Activated T-helper 2 cell treated with anti-CD3 and anti-CD28 coated beads, Interferon-gamma antibody, Interleukin-2, Interleukin-4, amounts not matched to agents 10 μg/mL and 5 μg/mL and 100 μg/mL, durations not matched to agents 14 hours and 24 hours and 36 hours (primary cell): ENCODE measurements at regions not wholly inside any gene's neighbourhood (a gene's known extent, or its start where the extent isn't known, plus 50 kb on each side); places are given as distances from the start of the nearest gene placed in this dataset.

ENCODE experiments used
- DNase-seq: peaks from one replicate; pipeline ENCODE4 v3.0.0; 2021; ENCODE audit warnings: low spot score
- H3K27ac Mint-ChIP-seq: one replicate; pipeline ENCODE4 v1.8.0; 2021; ENCODE audit warnings: mixed read lengths
- H3K27me3 Mint-ChIP-seq: one replicate; pipeline ENCODE4 v1.8.0; 2021; ENCODE audit warnings: low read depth, mixed read lengths
- H3K36me3 Mint-ChIP-seq: one replicate; pipeline ENCODE4 v1.8.0; 2021; ENCODE audit warnings: low read depth, mixed read lengths
- H3K4me1 Mint-ChIP-seq: one replicate; pipeline ENCODE4 v1.8.0; 2021; ENCODE audit warnings: low read depth, mixed read lengths
- H3K4me3 Mint-ChIP-seq: one replicate; pipeline ENCODE4 v1.8.0; 2021; ENCODE audit warnings: low read depth, mild to moderate bottlenecking, moderate library complexity, mixed read lengths
- H3K9me3 Mint-ChIP-seq: one replicate; pipeline ENCODE4 v1.8.0; 2021; ENCODE audit warnings: mixed read lengths
- intact Hi-C: fragments of 100-400 bp; cut with micrococcal nuclease; formaldehyde crosslinking; loops from one replicate; pipeline ENCODE4 v1.15.1; 2023

DNA sequence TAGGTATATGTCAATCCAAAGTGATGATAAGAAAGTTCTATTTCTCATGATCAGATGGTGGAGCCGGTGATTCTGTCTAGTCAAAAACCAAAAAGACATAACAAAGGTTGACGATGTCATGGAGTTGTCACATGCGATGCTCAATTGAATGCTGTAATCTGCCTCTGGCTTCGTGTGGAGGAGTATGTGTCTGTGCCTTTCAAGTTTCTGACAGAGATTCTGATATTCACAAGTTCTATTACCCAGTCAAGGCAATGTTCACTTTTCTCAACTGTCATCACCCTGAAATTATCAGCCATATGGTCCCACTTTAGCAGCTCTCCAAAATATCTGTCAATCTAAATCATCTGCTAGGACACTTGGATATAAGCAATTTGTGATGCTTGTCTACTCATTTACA is 367.6 kb upstream of the PRR20A start:
- H3K27me3 Mint-ChIP-seq: no peaks in the 10 kb centered on the region
- no peak for DNase-seq
- intact Hi-C loops: no loop called here
- no peaks in the 10 kb centered on the region for H3K36me3 Mint-ChIP-seq
- no peaks in the 10 kb centered on the region for H3K4me1 Mint-ChIP-seq
- H3K4me3 Mint-ChIP-seq: no peak overlapping the region
- H3K9me3 Mint-ChIP-seq: peaks cover 41% of the 10 kb centered on the region
- no peak overlapping the region for H3K27ac Mint-ChIP-seq

DNA sequence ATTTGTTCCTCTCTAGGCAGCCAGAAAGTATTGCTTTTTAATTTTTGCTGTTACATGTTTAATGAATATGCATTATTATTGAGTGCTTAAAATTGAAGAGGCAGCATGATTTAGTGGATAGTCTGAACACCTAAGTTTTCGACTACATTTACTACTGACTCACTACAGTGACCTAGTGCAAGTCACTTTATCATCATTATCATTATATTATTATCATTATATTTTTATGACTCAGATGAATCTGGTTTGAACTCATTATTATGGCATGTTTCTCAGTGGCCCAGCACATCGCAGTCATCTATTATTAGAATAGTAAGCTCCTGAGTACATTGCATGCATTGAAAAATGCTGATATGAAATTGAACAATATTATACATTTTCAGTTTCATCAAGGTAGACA is 351.2 kb upstream of the PRR20A start:
- Mint-ChIP-seq H3K4me3 (no peak overlapping the region), H3K9me3 (peaks cover 27% of the 10 kb centered on the region), H3K4me1 (no peaks in the 10 kb centered on the region), H3K36me3 (no peaks in the 10 kb centered on the region), H3K27ac (no peak overlapping the region), H3K27me3 (no peaks in the 10 kb centered on the region)
- no peak for DNase-seq
- intact Hi-C loops: no loop called here

DNA sequence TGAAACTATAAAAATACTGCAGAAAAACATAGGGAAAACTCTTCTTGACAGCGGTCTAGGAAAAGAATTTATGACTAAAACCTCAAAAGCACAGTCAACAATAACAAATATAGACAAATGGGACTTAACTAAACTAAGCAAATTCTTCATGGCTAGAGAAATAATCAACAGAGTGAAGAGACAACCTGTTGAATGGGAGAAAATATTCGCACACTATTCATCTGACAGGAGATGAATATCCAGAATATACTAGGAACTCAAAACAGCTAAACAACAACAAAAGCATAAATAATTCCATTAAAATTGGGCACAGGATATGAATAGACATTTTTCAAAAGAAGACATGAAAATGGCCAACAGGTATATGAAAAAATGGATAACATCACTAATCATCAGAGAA is 303.6 kb upstream of the PRR20A start:
- Mint-ChIP-seq H3K27me3 (no peaks in the 10 kb centered on the region), H3K4me1 (no peaks in the 10 kb centered on the region), H3K36me3 (no peaks in the 10 kb centered on the region), H3K27ac (no peak overlapping the region), H3K9me3 (peaks cover 38% of the 10 kb centered on the region), H3K4me3 (no peak overlapping the region)
- DNase-seq: no peak
- intact Hi-C loops: no loop called here

DNA sequence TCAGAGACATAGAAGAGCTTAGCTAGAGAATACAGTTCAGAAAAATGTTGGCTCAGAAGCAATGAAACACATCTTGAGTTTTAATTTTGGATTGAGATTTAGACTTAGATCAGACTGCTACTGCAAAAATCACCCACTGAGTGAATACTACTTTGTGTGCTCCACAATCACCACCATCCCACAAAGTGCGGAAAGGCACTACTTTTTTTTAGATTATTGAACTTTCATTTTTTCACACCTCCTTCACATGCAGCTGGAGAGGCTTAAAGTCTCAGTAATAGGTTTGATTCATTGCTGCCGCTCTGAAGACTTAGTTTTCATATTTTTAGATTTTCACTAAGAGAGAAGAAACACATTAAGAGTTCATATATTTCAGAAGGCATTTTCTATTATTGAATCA is 289.9 kb upstream of the PRR20A start:
- intact Hi-C loops: no loop called here
- H3K36me3 Mint-ChIP-seq: no peaks in the 10 kb centered on the region
- no peak overlapping the region for H3K27ac Mint-ChIP-seq
- H3K27me3 Mint-ChIP-seq: no peaks in the 10 kb centered on the region
- no peak for DNase-seq
- H3K9me3 Mint-ChIP-seq: peaks cover 52% of the 10 kb centered on the region
- no peak overlapping the region for H3K4me3 Mint-ChIP-seq
- H3K4me1 Mint-ChIP-seq: no peaks in the 10 kb centered on the region

DNA sequence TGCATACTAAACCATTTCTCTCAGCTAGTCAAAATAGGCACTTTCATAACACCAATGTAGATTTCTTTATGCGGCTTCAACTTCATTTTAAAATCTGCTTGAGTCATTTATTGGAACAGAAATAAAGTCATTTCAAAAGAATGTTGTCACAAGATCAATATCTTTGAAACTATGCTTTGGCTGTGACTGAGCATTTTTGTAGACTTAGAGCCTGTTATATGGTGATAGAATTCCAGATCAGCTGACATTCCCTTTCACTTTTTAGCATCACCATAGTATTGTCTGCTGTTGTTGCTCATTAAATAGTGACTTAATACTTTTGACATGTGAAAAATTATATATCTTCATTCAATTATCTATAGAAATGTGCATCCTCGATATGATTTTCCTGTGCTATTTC is 279.2 kb upstream of the PRR20A start:
- peaks cover 31% of the 10 kb centered on the region for H3K9me3 Mint-ChIP-seq
- no peak overlapping the region for H3K27ac Mint-ChIP-seq
- intact Hi-C loops: no loop called here

DNA sequence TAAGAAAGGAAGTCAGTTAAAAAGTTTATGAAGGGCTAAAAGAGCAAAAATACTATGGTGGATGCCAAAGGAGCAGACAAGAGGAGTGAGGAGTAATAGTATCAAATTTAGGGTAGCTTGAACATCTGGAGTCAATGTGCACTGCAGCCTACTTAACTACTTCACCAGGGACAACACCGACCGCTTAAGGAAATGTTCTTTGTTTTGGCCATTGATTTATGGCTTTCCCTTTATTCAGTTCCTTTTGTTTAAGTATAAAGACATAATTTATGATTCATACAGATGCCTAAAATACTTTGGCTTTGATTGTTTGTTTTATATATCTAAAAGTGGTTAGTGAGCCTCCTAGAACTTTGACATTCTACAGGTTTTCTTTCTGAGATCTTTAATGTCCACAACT is 276.3 kb upstream of the PRR20A start:
- intact Hi-C loops: no loop called here
- Mint-ChIP-seq H3K4me3 (no peak overlapping the region), H3K36me3 (no peaks in the 10 kb centered on the region), H3K27ac (no peak overlapping the region), H3K4me1 (no peaks in the 10 kb centered on the region), H3K27me3 (no peaks in the 10 kb centered on the region), H3K9me3 (peaks cover 28% of the 10 kb centered on the region)
- no peak for DNase-seq

More for the DNA sequence above, 279.2 kb upstream of the PRR20A start:
- Mint-ChIP-seq H3K27me3 (no peaks in the 10 kb centered on the region), H3K36me3 (no peaks in the 10 kb centered on the region), H3K4me3 (no peak overlapping the region), H3K4me1 (no peaks in the 10 kb centered on the region)
- DNase-seq: no peak

DNA sequence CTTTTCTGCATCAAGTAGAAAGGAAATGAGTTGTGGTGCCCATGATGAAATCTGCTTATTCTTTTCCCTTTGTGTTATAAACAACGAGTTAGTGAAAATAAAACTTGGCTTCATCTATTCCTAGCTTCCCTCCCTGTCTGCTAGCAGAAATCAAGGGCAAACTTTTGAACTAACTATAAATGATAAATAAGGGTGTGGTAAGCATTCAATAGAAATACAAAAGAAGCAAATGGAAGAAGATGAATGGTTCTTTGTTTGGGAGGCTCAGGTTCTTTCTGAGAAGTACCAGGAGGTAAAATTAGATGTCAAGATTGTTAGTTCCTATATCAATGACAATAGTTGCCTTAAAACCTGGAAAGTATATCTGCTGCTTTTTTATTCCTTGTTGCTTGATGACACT is 275.3 kb upstream of the PRR20A start:
- Mint-ChIP-seq H3K9me3 (peaks cover 30% of the 10 kb centered on the region), H3K4me3 (no peak overlapping the region), H3K4me1 (no peaks in the 10 kb centered on the region), H3K27ac (no peak overlapping the region), H3K27me3 (no peaks in the 10 kb centered on the region), H3K36me3 (no peaks in the 10 kb centered on the region)
- intact Hi-C loops: no loop called here
- DNase-seq: no peak

DNA sequence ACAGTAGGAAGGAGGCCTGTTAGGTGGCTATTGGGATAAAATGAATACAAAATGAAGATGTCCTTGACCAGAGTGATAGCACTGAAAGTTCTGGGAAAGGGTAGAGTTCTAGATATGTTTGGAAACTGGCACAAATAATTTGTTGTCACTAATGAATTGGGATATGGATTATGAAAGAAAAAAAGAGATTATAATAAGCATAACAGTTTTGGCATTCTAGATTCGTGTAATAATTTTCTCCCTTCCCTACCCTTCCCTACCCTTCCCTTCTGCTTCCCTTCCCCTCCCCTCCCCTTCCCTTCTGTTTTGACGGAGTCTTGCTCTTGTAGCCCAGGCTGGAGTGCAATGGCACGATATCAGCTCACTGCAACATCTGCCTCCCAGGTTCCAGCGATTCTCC is 271.0 kb upstream of the PRR20A start:
- no peaks in the 10 kb centered on the region for H3K4me1 Mint-ChIP-seq
- H3K4me3 Mint-ChIP-seq: no peak overlapping the region
- intact Hi-C loops: no loop called here
- peaks cover 16% of the 10 kb centered on the region for H3K9me3 Mint-ChIP-seq
- no peak for DNase-seq
- H3K27me3 Mint-ChIP-seq: no peaks in the 10 kb centered on the region
- no peaks in the 10 kb centered on the region for H3K36me3 Mint-ChIP-seq
- H3K27ac Mint-ChIP-seq: no peak overlapping the region

DNA sequence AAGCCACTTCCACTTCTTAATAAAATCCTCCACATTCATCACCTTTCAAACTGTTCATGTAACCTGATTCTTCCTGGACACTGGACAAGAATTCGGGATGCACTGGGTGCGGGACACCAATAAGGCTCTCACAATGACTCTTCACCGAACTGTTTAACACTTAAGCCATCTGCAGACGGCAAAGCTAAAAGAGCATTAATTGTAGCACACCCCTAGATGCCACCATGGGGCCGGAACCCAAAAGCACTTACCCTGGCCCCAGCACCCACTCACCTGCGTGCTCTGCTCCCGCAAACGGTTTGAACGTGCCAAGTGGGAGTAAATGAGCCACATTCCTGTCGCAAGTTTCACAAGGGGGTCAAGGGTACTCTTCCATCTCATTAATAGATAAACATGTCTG is 254.3 kb upstream of the PRR20A start:
- peaks cover 39% of the 10 kb centered on the region for H3K9me3 Mint-ChIP-seq
- no peaks in the 10 kb centered on the region for H3K36me3 Mint-ChIP-seq
- H3K27me3 Mint-ChIP-seq: no peaks in the 10 kb centered on the region

DNA sequence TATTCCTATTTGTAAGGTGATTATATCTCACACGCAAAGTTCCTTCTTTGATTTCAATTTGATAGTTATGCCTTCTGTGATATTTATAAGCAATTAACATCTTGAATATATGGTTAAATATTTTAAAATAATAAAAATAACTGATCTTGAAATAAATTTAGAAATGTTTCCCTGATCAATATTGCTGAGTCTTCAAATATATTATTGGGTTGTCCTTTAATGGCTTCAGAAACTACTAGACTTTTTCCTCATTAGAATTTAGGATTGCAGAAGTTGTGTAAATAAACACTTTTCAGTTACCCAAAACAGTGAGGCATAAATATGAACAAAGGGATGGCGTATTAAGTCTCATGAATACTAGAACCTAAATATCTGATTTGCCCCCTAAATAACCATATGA is 252.3 kb upstream of the PRR20A start:
- Mint-ChIP-seq H3K27ac (no peak overlapping the region), H3K27me3 (no peaks in the 10 kb centered on the region), H3K9me3 (peaks cover 39% of the 10 kb centered on the region), H3K4me3 (no peak overlapping the region), H3K4me1 (no peaks in the 10 kb centered on the region), H3K36me3 (no peaks in the 10 kb centered on the region)
- DNase-seq: no peak
- intact Hi-C loops: no loop called here

More for the DNA sequence above, 254.3 kb upstream of the PRR20A start:
- no peak overlapping the region for H3K4me3 Mint-ChIP-seq
- DNase-seq: no peak
- H3K4me1 Mint-ChIP-seq: no peaks in the 10 kb centered on the region
- H3K27ac Mint-ChIP-seq: no peak overlapping the region
- intact Hi-C loops: no loop called here

DNA sequence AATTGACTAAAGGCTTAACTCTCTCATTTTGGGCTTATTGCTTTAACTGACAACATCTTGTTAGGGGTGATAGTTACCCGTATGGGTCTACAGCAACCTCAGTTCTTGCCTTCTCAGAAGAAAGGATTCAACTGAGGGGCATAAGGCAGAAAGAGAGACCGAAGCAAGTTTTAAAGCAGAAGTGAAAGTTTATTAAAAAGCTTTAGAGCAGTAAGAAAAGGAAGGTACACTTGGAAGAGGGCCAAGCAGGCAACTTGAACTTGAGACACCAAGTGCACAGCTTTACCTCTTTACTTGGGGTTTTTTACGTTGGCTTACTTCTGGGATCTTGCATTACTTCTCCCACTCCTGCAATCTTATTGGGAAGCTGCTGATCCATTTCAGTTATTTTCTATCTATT is 246.9 kb upstream of the PRR20A start:
- H3K9me3 Mint-ChIP-seq: peaks cover 28% of the 10 kb centered on the region
- H3K27ac Mint-ChIP-seq: no peak overlapping the region
- intact Hi-C loops: no loop called here
- H3K27me3 Mint-ChIP-seq: no peaks in the 10 kb centered on the region
- H3K36me3 Mint-ChIP-seq: no peaks in the 10 kb centered on the region
- H3K4me1 Mint-ChIP-seq: no peaks in the 10 kb centered on the region
- H3K4me3 Mint-ChIP-seq: no peak overlapping the region
- DNase-seq: no peak

DNA sequence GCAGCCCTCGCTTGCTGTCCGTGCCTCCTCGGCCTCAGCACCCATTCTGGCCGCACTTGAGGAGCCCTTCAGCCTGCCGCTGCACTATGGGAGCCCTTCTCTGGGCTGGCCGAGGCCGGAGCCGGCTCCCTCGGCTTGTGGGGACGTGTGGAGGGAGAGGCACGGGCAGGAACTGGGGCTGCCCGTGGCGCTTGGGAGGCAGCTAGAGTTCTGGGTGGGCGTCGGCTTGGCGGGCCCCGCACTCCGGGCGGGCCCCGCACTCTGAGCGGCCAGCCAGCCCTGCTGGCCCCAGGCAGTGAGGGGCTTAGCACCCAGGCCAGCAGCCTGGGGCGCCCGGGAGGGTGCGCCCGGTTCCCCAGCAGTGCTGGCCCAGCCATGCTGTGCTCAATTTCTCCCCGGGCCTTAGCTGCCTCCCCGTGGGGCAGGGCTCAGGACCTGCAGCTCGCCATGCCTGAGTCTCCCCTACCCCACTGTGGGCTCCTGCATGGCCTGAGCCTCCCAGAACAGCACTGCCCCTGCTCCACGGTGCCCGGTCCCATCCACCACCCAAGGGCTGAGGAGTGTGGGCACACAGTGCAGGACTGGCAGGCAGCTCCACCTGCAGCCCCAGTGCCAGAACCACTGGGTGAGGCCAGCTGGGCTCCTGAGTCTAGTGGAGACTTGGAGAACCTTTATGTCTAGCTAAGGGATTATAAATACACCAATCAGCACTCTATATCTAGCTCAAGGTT is 240.0 kb upstream of the PRR20A start:
- DNase-seq: no peak
- H3K36me3 Mint-ChIP-seq: no peaks in the 10 kb centered on the region
- H3K27me3 Mint-ChIP-seq: no peaks in the 10 kb centered on the region
- H3K4me3 Mint-ChIP-seq: no peak overlapping the region
- intact Hi-C loops: no loop called here
- peaks cover 30% of the 10 kb centered on the region for H3K9me3 Mint-ChIP-seq
- H3K27ac Mint-ChIP-seq: no peak overlapping the region
- H3K4me1 Mint-ChIP-seq: no peaks in the 10 kb centered on the region

DNA sequence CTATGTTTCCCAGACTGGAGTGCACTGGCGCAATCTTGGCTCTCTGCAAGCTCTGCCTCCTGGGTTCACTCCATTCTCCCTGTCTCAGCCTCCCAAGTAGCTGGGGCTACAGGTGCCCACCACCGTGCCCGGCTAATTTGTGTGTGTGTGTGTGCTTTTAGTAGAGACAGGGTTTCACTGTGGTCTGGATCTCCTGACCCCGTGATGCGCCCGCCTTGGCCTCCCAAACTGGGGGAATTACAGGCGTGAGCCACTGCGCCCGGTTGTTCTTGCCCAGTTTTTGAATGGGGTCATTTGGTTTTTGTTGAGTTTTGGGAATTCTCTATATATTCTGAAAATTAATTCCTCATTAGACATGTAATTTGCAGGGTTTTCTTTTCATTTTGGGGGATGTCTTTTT is 238.4 kb upstream of the PRR20A start:
- DNase-seq: no peak
- Mint-ChIP-seq H3K4me1 (no peaks in the 10 kb centered on the region), H3K4me3 (no peak overlapping the region), H3K27ac (no peak overlapping the region), H3K9me3 (peaks cover 30% of the 10 kb centered on the region), H3K27me3 (no peaks in the 10 kb centered on the region), H3K36me3 (no peaks in the 10 kb centered on the region)
- intact Hi-C loops: no loop called here
